NAMALWA (cell line): ENCODE measurements at regions not wholly inside any gene's neighbourhood (a gene's known extent, or its start where the extent isn't known, plus 50 kb on each side); places are given as distances from the start of the nearest gene placed in this dataset.
"Not testable (repeated sequence)": the region's sequence is repeated elsewhere in the genome, so short reads cannot be mapped to it uniquely, and the experiment has no call there.

Experiments used
- DNase-seq: peaks from one replicate; pipeline ENCODE4 v3.0.0-alpha.2; 2015; ENCODE audit warnings: low spot score

DNA sequence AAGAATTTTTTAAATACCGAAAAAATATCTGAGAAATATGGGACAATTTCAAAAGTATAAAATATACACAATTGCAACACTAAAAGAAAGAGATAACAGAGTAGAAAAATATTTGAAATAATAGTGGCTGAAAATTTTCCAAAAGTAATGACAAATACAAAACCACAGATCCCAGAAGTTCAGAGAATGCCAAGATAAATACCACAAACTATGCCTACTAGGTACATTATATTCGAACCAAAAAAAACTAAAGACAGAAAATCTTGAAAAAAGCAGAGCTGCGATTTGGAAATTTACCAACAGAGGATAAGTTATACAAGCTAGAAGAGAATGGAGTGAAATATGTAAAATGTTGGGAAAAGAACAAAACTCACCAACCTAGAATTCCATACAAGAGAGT lies 191.3 kb upstream of the ELAC2 start:
- no peak for DNase-seq

DNA sequence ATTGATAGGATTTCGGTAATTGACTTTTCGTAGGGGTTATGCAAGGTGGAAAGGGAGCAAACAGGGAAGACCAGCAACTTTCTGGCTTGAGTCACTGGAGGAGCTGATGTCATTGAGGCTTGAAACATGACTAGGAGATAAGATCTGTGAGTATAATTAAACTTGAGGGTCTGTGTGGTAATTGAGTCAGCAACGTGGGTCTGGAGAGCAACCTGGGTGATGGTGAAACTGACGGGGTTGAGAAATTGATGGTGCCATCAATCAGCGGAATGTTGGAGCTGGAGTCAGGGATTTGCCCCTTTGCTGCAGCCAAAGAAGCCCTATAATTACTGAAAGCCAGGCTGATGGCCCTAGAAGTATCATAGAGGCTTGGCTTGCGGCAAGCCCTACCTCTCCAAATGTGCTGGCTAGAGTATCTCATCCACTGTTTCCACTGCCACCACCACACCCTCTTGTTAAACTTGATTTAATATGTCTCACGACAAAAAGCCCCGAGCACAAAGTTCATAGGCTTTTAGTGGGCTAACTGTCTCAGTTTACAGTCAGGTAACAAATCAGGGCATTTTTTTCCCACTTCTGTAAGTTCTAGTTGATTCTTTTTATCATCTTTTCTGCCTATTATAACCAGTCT lies 186.9 kb upstream of the ELAC2 start:
- no peak for DNase-seq

DNA sequence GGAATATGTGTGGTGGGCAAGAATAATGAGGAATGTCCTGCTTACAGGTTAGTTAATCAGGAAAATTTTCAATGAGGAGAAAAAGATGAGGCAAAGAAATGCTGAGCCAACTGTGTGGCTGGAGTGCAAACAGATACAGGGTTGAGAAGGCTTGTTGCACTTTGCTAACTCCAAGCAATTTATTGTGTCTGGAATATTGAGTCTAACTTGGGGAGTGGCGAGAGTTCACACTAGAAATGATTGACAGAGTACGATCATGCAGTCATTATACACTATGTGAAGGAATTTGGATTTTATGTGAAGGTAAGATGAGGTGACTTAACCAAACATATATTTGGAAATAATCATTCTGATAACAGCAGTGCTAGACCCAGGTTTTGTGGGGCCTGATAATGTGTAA lies 185.0 kb upstream of the ELAC2 start:
- no peak for DNase-seq

DNA sequence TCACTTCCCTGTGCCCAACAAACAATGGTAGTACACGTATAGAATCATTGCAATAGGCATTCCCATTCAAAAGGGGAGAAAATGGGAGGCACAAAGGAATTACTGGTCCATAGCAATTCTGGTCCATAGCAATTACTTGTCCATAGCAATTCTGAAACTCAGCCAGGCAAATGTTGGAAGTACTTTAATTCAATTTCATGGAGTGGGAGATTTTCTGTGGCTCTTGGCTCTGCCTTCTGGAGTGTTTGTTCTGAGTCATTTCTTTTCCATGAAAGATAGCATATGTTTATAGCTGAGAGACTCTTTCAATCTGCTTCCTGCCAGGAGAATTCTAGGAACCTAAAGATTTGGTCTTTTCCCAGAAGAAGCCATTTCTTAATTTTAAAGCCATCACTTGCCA lies 182.8 kb upstream of the ELAC2 start:
- DNase-seq = no peak

DNA sequence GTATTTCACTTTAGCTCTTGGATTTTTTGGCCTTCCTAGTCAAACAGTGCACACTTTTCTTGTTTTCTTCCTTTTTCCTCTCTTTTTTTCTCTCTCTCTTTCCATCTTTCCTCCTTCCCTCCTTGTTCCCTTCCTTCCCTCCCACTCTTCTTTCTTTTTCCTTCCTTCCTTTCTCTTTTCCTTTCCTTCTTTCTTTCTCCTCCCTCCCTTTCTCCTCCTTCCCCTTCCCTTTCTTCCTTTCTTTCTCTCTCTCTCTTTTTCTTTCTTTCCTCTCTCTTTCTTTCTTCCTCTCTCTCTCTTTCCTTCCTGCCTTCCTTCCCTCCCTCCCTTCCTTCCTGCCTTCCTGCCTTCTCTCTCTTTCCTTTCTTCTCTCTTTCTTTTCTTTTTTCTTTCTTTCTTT lies 181.6 kb upstream of the ELAC2 start:
- no peak for DNase-seq

DNA sequence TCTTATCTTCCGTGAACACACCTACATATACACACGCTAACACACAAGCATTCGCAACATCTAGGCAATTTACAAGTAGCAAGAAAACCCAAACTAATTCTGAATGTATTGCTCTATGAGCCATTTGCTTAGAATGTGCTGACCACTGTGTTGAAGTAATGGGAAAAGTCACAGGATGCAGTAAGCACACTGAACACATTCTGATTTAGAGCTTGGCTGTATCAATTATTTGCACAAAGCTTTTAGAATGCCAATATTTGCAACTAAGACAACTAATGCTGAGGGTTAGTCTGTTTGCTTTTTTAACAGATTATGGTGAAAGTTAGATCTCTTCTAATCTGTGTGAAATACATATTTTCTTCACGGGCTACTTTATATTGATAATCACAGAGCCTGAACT lies 179.8 kb upstream of the ELAC2 start:
- no peak for DNase-seq

DNA sequence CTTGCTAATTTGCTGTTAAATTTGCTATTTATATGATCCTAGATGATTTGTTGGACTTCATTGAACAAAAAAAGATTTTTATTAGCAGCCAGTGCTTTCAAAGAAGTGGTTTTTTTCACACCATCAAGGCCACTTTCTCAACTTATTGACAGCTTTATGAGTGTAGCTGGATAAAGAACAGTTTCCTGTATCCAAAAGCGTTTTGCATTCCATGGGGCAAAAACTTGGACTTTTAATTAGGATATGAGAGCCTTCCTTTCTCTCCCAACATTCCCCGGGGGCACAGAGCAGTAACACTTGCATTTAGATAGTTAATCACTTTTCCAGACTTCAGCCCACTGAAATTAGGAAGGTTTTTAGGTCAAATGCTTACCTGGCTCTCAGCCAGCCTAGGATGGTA lies 177.1 kb upstream of the ELAC2 start:
- DNase-seq = no peak

DNA sequence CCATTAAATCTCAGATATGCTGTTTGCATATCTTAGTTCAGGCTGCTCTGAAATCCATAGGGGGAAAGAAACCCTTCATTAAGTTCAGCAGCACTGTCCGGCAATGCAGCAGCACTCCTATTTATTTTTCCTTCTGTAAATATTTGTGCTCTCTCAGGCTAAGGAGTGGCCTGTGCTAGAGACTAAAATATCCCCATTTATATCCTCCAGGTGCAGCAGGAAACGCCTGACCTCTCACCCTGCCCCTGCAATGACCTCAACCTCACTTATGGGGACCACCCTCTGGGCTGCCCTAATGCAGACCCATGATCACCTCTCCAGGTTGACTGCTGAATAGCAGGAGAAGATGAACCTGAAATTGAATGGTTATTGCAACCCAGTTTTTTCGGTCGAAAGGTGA lies 165.0 kb upstream of the ELAC2 start:
- no peak for DNase-seq

DNA sequence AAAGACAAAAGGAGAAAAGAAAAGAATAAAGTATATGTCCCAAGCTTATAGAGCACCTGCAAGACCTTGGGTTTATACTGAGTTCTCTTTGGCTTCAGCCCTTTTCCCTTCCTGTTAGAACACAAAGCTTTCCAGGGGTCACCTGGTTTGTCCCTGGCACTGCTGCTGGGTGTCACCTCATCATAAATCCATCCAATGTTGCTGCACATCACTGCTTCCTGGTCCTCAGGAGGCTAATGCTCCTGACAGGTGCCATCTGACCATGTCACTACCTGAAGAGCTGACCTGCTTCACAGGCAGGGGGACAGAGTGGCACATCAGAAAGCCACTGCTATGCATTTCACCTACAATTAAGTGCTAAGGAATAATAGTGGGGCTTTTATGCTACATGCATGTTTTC lies 164.6 kb upstream of the ELAC2 start:
- DNase-seq = no peak

DNA sequence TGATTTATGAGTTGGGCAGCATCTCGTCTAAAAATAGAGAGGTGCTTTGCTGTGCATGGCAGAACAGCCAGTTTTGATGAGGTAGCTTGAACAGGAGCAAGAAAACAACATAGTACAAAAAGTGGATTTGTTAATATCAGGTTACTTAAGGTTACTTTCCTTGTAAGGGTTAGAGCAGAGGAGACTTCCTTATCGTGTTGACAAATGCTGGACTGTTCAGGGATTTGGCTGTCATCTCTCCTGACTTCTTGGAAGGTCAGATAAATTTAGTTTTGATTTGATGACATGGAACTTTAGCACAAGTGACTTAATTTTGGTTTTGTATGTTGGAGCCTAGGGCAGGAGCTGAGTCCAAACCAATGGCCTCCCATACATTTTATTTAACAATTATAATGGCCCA lies 163.9 kb upstream of the ELAC2 start:
- DNase-seq = no peak

DNA sequence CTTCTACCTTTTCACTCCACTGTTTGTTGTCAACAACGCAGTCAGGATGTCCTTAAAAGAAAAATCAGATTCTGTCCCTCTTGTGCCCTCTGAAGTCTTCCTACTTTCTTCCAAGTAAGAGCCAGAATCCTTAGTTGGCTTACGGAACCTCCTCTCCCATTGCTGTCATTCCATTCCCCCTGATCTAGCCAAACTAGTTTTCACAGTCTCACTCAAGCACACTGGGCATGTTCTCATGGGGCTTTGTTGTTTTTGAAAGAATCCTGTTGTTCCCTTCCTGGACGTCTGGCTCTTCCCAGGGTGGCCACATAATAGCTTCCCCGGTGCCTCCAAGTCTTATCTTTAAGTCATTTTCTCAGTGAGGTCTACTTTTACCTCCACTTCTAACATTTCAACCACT lies 158.6 kb upstream of the ELAC2 start:
- no peak for DNase-seq

DNA sequence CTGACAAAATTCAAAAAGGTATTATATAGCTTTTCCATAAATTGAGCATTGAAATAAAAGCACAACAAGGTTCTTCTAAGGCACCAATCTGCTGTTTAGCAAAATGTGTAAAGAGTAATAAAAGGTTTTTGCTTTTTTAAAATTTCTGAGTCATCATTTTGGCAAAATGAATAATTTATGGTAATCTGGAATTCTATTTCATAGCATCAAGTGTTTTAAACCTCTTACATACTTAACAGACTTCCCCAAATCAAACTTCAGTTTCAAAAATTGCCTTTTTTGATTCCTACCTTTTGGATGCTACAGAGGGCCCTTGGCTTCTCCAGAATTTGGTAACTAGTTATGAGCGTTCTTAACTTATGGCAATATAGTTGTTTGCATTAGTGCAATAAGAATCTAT lies 154.0 kb upstream of the ELAC2 start:
- no peak for DNase-seq

DNA sequence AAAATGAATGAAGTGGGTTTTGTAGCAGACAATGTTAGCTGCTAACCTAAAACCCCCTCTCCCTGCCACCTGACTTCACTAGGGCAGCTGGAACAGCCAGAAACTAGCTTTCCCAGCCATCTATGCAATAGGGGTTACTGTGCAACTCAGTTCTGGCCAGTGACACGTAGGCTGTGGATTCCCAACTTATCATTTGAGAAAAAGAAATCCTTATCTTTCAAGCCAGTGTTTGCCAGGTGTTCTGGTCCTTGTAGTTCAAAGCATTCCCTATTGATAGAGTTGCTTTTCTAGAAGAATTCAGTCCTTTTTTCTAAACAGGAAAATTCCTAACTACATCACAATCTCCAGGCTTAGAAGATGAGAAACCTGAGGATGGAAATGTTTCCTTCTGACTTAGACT lies 144.5 kb upstream of the ELAC2 start:
- DNase-seq = no peak

DNA sequence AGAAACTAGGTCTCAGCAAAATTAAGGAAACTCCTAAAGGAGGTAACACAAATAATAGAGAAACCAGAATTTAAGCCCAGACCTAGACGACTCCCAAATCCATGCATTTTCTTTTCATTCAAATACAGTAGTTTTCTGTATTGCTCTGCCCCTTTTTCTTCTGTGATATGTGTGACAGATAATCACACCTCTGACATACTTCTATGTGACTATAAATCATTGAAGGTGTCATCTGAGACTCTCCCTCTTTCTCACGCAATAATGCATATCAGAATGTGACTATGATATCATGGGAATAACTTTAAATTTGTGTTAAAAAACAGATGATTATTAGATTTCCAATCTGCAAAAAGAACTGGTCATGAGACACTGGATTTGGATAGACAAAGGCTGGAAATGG lies 143.0 kb upstream of the ELAC2 start:
- no peak for DNase-seq

DNA sequence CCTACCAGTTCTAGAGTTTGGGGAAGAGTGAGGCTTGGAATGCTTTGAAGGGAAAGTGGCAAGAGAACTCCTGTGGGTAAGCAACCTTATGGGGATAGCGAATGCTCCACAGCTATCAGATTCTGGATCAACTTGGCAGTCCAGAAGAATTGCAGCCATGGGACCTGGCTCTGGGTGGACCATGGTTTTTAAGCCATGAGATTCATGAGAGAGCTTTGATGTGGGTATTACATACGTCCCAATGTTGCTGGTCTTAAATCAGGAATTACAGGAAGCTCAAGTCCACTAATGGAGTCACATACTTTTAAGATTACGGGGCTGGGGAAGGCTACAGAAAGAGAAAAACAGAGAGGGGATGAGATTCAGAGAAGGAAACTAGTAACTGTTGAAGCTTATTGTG lies 142.5 kb upstream of the ELAC2 start:
- no peak for DNase-seq

DNA sequence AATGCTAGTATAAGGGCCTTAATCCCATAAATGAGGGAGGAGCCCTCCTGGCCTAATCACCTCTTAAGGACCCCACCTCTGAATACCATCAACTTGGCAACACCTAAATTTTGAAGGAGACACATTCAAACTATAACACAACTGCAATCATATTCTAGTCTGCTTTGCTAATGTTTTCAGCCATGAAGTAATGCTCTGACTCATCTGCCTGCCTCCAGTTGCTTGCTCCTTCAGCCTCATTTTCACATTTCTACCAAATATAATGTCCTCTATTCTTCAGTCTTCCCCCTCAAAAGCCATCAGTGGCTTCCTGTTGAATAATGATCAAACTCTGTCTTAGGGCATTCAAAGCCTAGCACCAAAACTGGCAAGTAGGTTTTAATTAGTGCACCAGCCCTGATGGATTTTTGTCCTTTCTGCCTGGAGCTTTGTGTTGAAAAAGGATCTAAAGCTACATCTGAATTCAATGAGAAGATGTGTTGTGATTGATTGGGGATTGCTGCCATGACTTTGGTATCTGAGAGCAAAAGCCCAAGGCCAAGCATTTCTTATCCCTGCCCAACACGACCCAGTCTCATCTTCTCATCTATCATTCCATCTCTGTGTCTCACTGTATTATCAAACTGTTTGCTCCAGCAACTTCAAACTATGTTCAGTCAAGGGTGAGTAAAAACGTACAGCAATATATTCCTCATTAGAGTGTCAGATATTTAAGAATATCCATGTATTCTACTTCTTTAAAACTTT lies 140.8 kb upstream of the ELAC2 start:
- no peak for DNase-seq

DNA sequence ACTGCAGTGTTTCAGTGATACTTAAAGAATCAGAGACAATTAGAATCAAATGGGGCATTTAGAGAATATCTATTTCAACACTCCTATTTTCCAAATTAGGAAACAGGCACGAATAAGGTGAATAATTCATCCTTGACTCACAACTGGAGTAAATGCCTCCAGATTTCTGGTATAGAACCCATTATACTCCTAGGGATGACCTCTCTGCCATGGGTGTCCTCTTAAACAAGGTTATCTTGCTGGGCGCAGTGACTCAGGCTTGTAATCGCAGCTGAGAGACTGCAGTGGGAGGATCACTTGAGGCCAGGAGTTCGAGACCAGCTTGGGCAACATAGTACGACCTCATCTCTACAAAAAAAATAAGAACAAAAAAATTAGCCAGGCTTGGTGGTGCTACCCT lies 139.8 kb upstream of the ELAC2 start:
- no peak for DNase-seq

DNA sequence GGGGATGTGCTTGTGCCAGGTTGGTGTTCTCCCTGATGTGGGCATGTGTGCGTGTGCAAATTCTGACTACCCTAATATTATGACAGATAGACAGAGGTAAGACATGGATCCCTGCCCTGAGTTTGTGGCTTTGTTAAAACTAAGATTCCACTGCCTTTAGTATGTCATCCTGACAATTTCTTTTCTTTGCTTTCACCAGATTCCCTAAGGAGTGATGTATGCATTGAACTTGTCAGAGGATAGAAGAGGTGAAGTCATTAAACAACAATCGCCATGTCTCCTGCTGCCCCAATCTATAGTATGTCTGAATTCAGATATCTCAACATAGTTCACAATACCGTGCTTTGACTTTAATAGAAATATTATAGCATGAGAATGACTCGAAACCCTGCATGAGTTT lies 137.1 kb upstream of the ELAC2 start:
- DNase-seq = no peak

DNA sequence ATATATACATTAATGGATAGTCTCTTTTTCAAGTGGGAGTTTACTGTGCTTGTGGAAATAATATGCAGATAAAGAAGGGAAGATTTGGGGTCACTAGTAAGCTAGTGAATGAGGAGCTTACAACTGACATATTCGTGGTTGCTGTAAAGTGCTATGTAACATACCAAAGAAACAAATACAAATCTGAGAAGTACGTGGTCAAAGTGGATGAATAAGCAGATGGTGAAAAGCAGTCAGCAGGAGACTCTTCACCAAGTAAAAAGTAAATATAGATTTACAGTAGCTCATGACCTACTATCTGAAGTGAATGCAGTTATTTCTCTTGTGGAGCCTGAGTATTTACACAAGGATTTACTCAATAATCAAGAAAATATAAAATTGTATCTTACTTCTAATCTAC lies 136.6 kb upstream of the ELAC2 start:
- DNase-seq = no peak

DNA sequence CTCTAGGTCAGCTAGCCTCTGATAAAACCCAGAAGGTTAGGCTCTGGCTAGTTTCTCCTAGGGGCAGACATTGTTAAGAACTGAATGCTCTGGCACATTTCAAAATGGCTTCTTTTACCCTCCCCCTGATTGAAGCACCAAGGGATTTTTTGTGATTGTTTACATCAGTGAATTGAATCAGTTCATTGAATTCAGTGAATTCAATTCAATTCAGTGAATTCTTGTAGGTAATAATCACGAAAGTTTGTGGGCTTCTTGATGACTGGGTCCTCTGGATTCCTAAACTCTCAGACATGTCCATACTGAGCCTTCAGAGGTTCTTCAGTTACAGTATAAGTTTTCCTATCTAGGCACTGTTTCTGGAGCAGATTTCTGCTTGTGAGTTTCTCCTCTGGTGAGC lies 135.2 kb upstream of the ELAC2 start:
- DNase-seq = no peak

DNA sequence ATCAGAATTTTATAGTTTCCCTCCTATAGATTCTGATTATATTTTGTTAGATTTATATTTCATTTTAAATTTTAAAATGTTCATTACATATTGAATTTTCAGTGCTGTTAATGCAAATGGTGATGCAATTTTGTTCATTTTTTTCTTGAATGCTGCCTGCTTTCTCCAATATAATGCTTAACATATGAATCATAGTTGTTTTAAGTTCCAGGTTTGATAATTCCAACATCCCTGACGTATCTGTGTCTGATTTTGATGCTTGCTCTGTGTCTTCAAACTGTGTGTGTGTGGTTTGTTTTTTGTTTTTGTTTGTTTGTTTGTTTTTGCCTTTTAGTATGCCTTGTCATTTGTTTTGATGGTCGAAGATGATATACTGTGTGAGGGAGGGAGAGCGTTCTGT lies 134.7 kb upstream of the ELAC2 start:
- DNase-seq = no peak

DNA sequence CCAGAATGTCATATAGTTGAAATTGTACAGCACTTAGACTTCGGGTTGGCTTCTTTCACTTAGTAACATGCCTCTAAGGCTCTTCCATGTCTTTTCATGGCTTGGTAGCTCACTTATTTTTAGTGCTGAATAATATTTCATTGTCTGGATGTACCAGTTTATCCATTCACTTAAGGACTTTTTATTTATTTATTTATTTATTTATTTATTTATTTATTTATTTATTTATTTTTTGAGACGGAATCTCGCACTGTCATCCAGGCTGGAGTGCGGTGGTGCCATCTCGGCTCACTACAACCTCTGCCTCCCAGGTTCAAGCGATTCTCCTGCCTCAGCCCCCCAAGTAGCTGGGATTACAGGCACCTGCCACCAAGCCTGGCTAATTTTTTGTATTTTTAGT lies 132.9 kb upstream of the ELAC2 start:
- DNase-seq = not testable (repeated sequence)

DNA sequence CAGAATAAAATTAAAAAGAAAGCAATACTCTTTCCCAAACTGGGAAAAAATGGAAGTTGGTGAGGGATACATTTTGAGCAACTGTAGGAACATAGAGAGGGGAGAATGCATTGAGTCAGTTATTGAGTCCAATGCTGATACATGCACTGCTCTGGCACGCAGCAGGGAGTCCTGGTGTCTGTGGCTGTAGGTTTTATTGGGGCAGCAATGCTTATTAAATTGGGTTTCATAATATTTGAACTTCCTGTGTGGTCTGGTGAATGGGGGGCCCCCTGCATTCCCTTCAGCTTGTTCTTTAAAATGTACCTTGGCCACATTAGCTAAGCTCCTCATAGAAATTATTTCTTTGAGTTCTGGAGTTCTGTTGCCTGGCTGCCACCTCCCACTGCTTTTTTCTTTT lies 125.2 kb upstream of the ELAC2 start:
- DNase-seq = no peak

DNA sequence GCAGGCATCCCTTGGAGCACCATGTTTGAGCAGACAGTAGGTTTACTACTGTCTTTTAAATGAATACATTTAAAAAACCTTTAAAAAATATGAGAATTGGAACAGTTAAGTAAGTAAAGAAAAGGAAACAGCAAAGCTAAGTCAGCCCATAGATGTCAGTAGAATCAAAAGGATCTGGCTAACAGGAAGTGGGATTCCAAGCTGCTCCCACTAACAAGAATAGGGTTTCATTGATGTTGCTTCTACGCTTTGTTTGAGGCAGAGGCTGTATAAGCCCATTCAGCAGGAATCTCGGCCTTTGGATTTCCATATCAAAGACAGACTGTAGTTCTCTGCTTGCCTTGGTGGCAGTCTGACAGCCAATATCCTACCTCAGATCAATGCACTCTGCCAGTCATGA lies 122.9 kb upstream of the ELAC2 start:
- no peak for DNase-seq
